H9 (cell line): ENCODE measurements at regions not wholly inside any gene's neighbourhood (a gene's known extent, or its start where the extent isn't known, plus 50 kb on each side); places are given as distances from the start of the nearest gene placed in this dataset.

Experiments
- DNase-seq: peaks from one replicate; pipeline ENCODE4 v3.0.0-alpha.2; 2017
- H2AFZ ChIP-seq: one replicate; pipeline ENCODE4 v1.6.1; 2013; ENCODE audit warnings: mild to moderate bottlenecking, low read length, control low read depth, moderate library complexity
- H2AK5ac ChIP-seq: 2 replicates; pipeline ENCODE4 v1.6.1; 2013; ENCODE audit warnings: low read length, control low read depth, mixed read lengths; ENCODE audit not compliant: insufficient read length
- H2BK120ac ChIP-seq: one replicate; pipeline ENCODE4 v1.6.1; 2013; ENCODE audit warnings: low read depth, mild to moderate bottlenecking, low read length, control low read depth, inconsistent platforms; ENCODE audit not compliant: poor library complexity, severe bottlenecking
- H2BK12ac ChIP-seq: 2 replicates; pipeline ENCODE4 v1.6.1; 2013; ENCODE audit warnings: low read length, control low read depth, mixed read lengths, low read depth; ENCODE audit not compliant: insufficient read length
- H2BK15ac ChIP-seq: 2 replicates; pipeline ENCODE4 v1.6.1; 2013; ENCODE audit warnings: low read depth, low read length, control low read depth
- H2BK20ac ChIP-seq: one replicate; pipeline ENCODE4 v1.6.1; 2013; ENCODE audit warnings: low read depth, mild to moderate bottlenecking, low read length, control low read depth, inconsistent platforms; ENCODE audit not compliant: poor library complexity, severe bottlenecking
- H2BK5ac ChIP-seq: 2 replicates; pipeline ENCODE4 v1.6.1; 2013; ENCODE audit warnings: low read length, control low read depth, mixed read lengths; ENCODE audit not compliant: insufficient read length
- H3K14ac ChIP-seq: 2 replicates; pipeline ENCODE4 v1.6.1; 2013; ENCODE audit warnings: low read length, control low read depth; ENCODE audit not compliant: insufficient read depth
- H3K18ac ChIP-seq: 2 replicates; pipeline ENCODE4 v1.6.1; 2013; ENCODE audit warnings: low read depth, mild to moderate bottlenecking, mixed read lengths, low read length, control low read depth; ENCODE audit not compliant: insufficient read length
- H3K23ac ChIP-seq: 2 replicates; pipeline ENCODE4 v1.6.1; 2013; ENCODE audit warnings: low read length, control low read depth, mixed read lengths, low read depth; ENCODE audit not compliant: insufficient read length
- H3K23me2 ChIP-seq: 2 replicates; pipeline ENCODE4 v1.6.1; 2013; ENCODE audit warnings: low read depth, mild to moderate bottlenecking, mixed read lengths, low read length, control low read depth; ENCODE audit not compliant: insufficient read length, poor library complexity, severe bottlenecking
- H3K27ac ChIP-seq: 2 replicates; pipeline ENCODE4 v1.5.1; 2013; ENCODE audit warnings: low read length, control low read depth, mixed read lengths, low read depth; ENCODE audit not compliant: insufficient read length
- H3K27me3 ChIP-seq: 2 replicates; pipeline ENCODE4 v1.6.1; 2013; ENCODE audit warnings: low read length, control low read depth, inconsistent platforms; ENCODE audit not compliant: insufficient read depth
- H3K4ac ChIP-seq: 2 replicates; pipeline ENCODE4 v1.6.1; 2013; ENCODE audit warnings: low read depth, mild to moderate bottlenecking, control low read depth, inconsistent platforms, low read length, moderate library complexity
- H3K4me1 ChIP-seq: 2 replicates; pipeline ENCODE4 v1.6.1; 2013; ENCODE audit warnings: low read length, control low read depth, inconsistent platforms; ENCODE audit not compliant: insufficient read depth
- H3K4me2 ChIP-seq: 2 replicates; pipeline ENCODE4 v1.6.1; 2013; ENCODE audit warnings: low read length, control low read depth, mixed read lengths; ENCODE audit not compliant: insufficient read length, insufficient read depth
- H3K56ac ChIP-seq: 2 replicates; pipeline ENCODE4 v1.6.1; 2013; ENCODE audit warnings: low read depth, mild to moderate bottlenecking, mixed read lengths, low read length, control low read depth; ENCODE audit not compliant: insufficient read length
- H3K79me1 ChIP-seq: 2 replicates; pipeline ENCODE4 v1.6.1; 2013; ENCODE audit warnings: low read depth, mild to moderate bottlenecking, moderate library complexity, low read length, control low read depth, inconsistent platforms; ENCODE audit not compliant: insufficient read depth, poor library complexity, severe bottlenecking
- H3K79me2 ChIP-seq: 2 replicates; pipeline ENCODE4 v1.6.1; 2013; ENCODE audit warnings: low read length, control low read depth, inconsistent platforms; ENCODE audit not compliant: insufficient read depth
- H3K9ac ChIP-seq: 2 replicates; pipeline ENCODE4 v1.6.1; 2013; ENCODE audit warnings: low read length, control low read depth, mixed read lengths; ENCODE audit not compliant: insufficient read length; ENCODE audit errors: extremely low read depth
- H3K9me3 ChIP-seq: one replicate; pipeline ENCODE4 v1.6.1; 2013; ENCODE audit warnings: low read depth, low read length, inconsistent platforms; ENCODE audit not compliant: control insufficient read depth
- H3T11ph ChIP-seq: one replicate; pipeline ENCODE4 v1.6.1; 2013; ENCODE audit warnings: mild to moderate bottlenecking, low read length, control low read depth, inconsistent platforms
- H4K20me1 ChIP-seq: one replicate; pipeline ENCODE4 v1.6.1; 2013; ENCODE audit not compliant: control insufficient read depth, insufficient read length, insufficient read depth
- H4K5ac ChIP-seq: 2 replicates; pipeline ENCODE4 v1.6.1; 2013; ENCODE audit warnings: low read depth, mild to moderate bottlenecking, mixed read lengths, low read length, control low read depth; ENCODE audit not compliant: insufficient read length
- H4K8ac ChIP-seq: replicated peaks from 2 replicates; pipeline ENCODE4 v1.6.1; 2013; ENCODE audit warnings: low read length, control low read depth, mixed read lengths, low read depth; ENCODE audit not compliant: insufficient read length
- H4K91ac ChIP-seq: 2 replicates; pipeline ENCODE4 v1.6.1; 2013; ENCODE audit warnings: low read depth, mild to moderate bottlenecking, moderate library complexity, mixed read lengths, low read length, control low read depth; ENCODE audit not compliant: insufficient read length
- H3K27ac Mint-ChIP-seq, 3 experiments: 2 replicates in 2 of 3; 3 replicates in 1 of 3; pipeline ENCODE4 v1.8.0; 2020 to 2021; ENCODE audit warnings: mixed read lengths in 3 of 3, mild to moderate bottlenecking in 1 of 3, moderate library complexity in 1 of 3
- H3K27me3 Mint-ChIP-seq: 2 replicates; pipeline ENCODE4 v1.8.0; 2021; ENCODE audit warnings: low read depth, mild to moderate bottlenecking, moderate library complexity, mixed read lengths
- H3K36me3 Mint-ChIP-seq, 3 experiments: 2 replicates in 2 of 3; 3 replicates in 1 of 3; pipeline ENCODE4 v1.8.0; 2020 to 2021; ENCODE audit warnings: low read depth in 3 of 3, mixed read lengths in 3 of 3; ENCODE audit not compliant: insufficient read depth in 1 of 3
- H3K4me1 Mint-ChIP-seq, 2 experiments: 2 replicates each; pipeline ENCODE4 v1.8.0; 2020; ENCODE audit warnings: mixed read lengths in 2 of 2
- H3K4me3 Mint-ChIP-seq, 2 experiments: 2 replicates in 1 of 2; 3 replicates in 1 of 2; pipeline ENCODE4 v1.8.0; 2020 to 2021; ENCODE audit warnings: mild to moderate bottlenecking in 2 of 2, mixed read lengths in 2 of 2, moderate library complexity in 1 of 2
- H3K9me3 Mint-ChIP-seq, 2 experiments: 2 replicates in 1 of 2; 3 replicates in 1 of 2; pipeline ENCODE4 v1.8.0; 2020; ENCODE audit warnings: mild to moderate bottlenecking in 2 of 2, mixed read lengths in 2 of 2, moderate library complexity in 1 of 2
- CTCF ChIP-seq: fragments of 200-600 bp; sonication (generic); conservative IDR thresholded peaks from 3 replicates; pipeline ENCODE4 v1.8.0; 2021; ENCODE audit warnings: antibody characterized with exemption, mild to moderate bottlenecking
- WGBS: extraction: QIAGEN DNeasy Blood & Tissue Kit; methylation state at CpG from one replicate; pipeline ENCODE4 v1.1.7; 2013; ENCODE audit warnings: missing lambda C conversion rate, low lambda C conversion rate, mixed read lengths; ENCODE audit not compliant: insufficient read length; ENCODE audit errors: extremely low coverage; 5-methylcytosine and 5-hydroxymethylcytosine counted together

GRCh38 chr1:170291516-170291915 lies 145.8 kb downstream of the NTMT2 start:
- no peak for TF ChIP-seq CTCF
- no CpG with 5 or more reads among the region's 4 CpGs for WGBS

More at GRCh38 chr1:170291516-170291915, 145.8 kb downstream of the NTMT2 start:
- 0 out of 4 replicates have a peak, but pooled peaks cover 0 to 2% of the 10 kb centered on the region in 2 experiments for H3K4me1 Mint-ChIP-seq
- no peaks in the 10 kb centered on the region for H3K27me3 Mint-ChIP-seq
- no peak overlapping the region for H3K18ac ChIP-seq
- H3K56ac ChIP-seq = no peak overlapping the region
- no peaks in the 10 kb centered on the region for H3K9me3 Mint-ChIP-seq
- no peak overlapping the region for H2BK15ac ChIP-seq
- no peaks in the 10 kb centered on the region for H3K4me1 ChIP-seq
- no peak overlapping the region for H2BK20ac ChIP-seq
- no peak overlapping the region for H3K23ac ChIP-seq
- H4K8ac ChIP-seq = no peak overlapping the region
- no peaks in the 10 kb centered on the region for H3K27me3 ChIP-seq
- no peak overlapping the region for H3K27ac ChIP-seq
- H3K79me1 ChIP-seq = no peaks in the 10 kb centered on the region
- no peak overlapping the region for H2AFZ ChIP-seq
- H2BK120ac ChIP-seq = no peak overlapping the region
- H3K36me3 Mint-ChIP-seq = no peaks in the 10 kb centered on the region
- no peak overlapping the region for H4K5ac ChIP-seq
- H3K27ac Mint-ChIP-seq = no peak overlapping the region
- H3K4me2 ChIP-seq = no peak overlapping the region
- H3K14ac ChIP-seq = no peak overlapping the region
- DNase-seq = no peak
- H2BK12ac ChIP-seq = no peak overlapping the region
- H3K79me2 ChIP-seq = no peaks in the 10 kb centered on the region
- H3K9me3 ChIP-seq = no peaks in the 10 kb centered on the region
- H3K4me3 Mint-ChIP-seq = no peak overlapping the region
- no peak overlapping the region for H3K9ac ChIP-seq
- H2BK5ac ChIP-seq = no peak overlapping the region
- H4K91ac ChIP-seq = no peak overlapping the region
- no peak overlapping the region for H3T11ph ChIP-seq
- H4K20me1 ChIP-seq = no peaks in the 10 kb centered on the region
- no peaks in the 10 kb centered on the region for H3K23me2 ChIP-seq
- H2AK5ac ChIP-seq = no peak overlapping the region
- H3K4ac ChIP-seq = no peak overlapping the region
